ENCODE measurements at regions not wholly inside any gene's neighbourhood (a gene's known extent, or its start where the extent isn't known, plus 50 kb on each side); places are given as distances from the start of the nearest gene placed in this dataset.

- DNase-seq (ENCODE audit: insufficient read length, low spot score) (no peak), FAIRE-seq (no peak)
- no peak for TF ChIP-seq CTCF (IDR thresholded peaks at IDR 0.05; ENCODE audit: insufficient read depth, missing control alignments)
Observed at GRCh38 chr11:28976801-28977145, 868.6 kb downstream of the METTL15 start.

- no peak for DNase-seq (ENCODE audit: insufficient read length, low spot score)
- no peak for TF ChIP-seq CTCF (IDR thresholded peaks at IDR 0.05; ENCODE audit: insufficient read depth, missing control alignments)
- no peak for FAIRE-seq
Observed at GRCh38 chr11:28976012-28976800, 868.0 kb downstream of the METTL15 start.

GRCh38 chr11:28969832-28970231 is 861.6 kb downstream of the METTL15 start:
- FAIRE-seq (no peak), DNase-seq (ENCODE audit: insufficient read length, low spot score) (no peak)
- TF ChIP-seq CTCF (IDR thresholded peaks at IDR 0.05; ENCODE audit: insufficient read depth, missing control alignments), result no peak

- TF ChIP-seq CTCF (IDR thresholded peaks at IDR 0.05; ENCODE audit: insufficient read depth, missing control alignments), result no peak
- no peak for DNase-seq (ENCODE audit: insufficient read length, low spot score)
- FAIRE-seq, result no peak
Observed at GRCh38 chr11:28966951-28967350, 858.8 kb downstream of the METTL15 start.

- no peak for FAIRE-seq
- TF ChIP-seq CTCF (IDR thresholded peaks at IDR 0.05; ENCODE audit: insufficient read depth, missing control alignments), result no peak
- DNase-seq (ENCODE audit: insufficient read length, low spot score), result no peak
Observed at GRCh38 chr11:28965819-28966218, 857.6 kb downstream of the METTL15 start.

- TF ChIP-seq CTCF (IDR thresholded peaks at IDR 0.05; ENCODE audit: insufficient read depth, missing control alignments), result no peak
- no peak for FAIRE-seq
- DNase-seq (ENCODE audit: insufficient read length, low spot score), result no peak
Observed at GRCh38 chr11:28964811-28965210, 856.6 kb downstream of the METTL15 start.

GRCh38 chr11:28963187-28963586 is 855.0 kb downstream of the METTL15 start:
- FAIRE-seq (no peak), DNase-seq (ENCODE audit: insufficient read length, low spot score) (no peak)
- no peak for TF ChIP-seq CTCF (IDR thresholded peaks at IDR 0.05; ENCODE audit: insufficient read depth, missing control alignments)

Measured in D721Med (cell line).